ENCODE measurements at regions not wholly inside any gene's neighbourhood (a gene's known extent, or its start where the extent isn't known, plus 50 kb on each side); places are given as distances from the start of the nearest gene placed in this dataset.

DNA sequence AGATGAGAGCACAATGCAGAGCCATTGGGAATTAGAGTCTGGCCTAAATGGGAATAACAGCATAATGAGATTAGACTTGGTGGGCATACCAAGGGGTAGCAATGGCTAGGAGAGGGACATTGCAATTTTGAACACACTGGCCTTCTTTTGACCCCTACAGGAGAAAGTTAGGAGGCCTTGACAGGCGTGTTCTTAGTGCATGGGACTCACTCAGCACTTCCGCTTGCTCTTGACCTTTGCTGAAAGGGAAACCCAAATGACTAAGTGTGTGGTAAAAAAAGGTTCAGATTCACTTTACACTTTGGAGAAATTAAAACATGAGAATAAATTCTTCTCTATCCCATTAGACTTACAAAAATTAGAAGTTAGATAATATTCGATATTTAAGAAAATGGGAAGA lies 317.4 kb downstream of the DIPK2A start:
- DNase-seq (no peak), ATAC-seq (no peak)
- H3K27me3 ChIP-seq, result no peaks in the 10 kb centered on the region
- H3K9me3 ChIP-seq, result peaks cover 0 to 7% of the 10 kb centered on the region in 2 donors
- H3K4me1 ChIP-seq, result no peaks in the 10 kb centered on the region
- H3K4me3 ChIP-seq, result no peak overlapping the region
- no peaks in the 10 kb centered on the region for H3K36me3 ChIP-seq
- TF ChIP-seq CTCF (IDR thresholded peaks at IDR 0.05), result no peak
- intact Hi-C loops (cut with DNase I), result no loop called here
- H3K27ac ChIP-seq, result no peak overlapping the region

- TF ChIP-seq CTCF (IDR thresholded peaks at IDR 0.05), result no peak
- intact Hi-C loops (cut with DNase I), result no loop called here
- no peaks in the 10 kb centered on the region for H3K4me1 ChIP-seq
- H3K27ac ChIP-seq, result no peak overlapping the region
- no peaks in the 10 kb centered on the region for H3K36me3 ChIP-seq
- no peak for DNase-seq
- H3K9me3 ChIP-seq, result peaks cover 0 to 7% of the 10 kb centered on the region in 2 donors
- H3K27me3 ChIP-seq, result no peaks in the 10 kb centered on the region
- ATAC-seq, result no peak
- H3K4me3 ChIP-seq, result no peak overlapping the region
These were observed 323.3 kb downstream of the DIPK2A start for GRCh38 chr3:144294659-144295538.

DNA sequence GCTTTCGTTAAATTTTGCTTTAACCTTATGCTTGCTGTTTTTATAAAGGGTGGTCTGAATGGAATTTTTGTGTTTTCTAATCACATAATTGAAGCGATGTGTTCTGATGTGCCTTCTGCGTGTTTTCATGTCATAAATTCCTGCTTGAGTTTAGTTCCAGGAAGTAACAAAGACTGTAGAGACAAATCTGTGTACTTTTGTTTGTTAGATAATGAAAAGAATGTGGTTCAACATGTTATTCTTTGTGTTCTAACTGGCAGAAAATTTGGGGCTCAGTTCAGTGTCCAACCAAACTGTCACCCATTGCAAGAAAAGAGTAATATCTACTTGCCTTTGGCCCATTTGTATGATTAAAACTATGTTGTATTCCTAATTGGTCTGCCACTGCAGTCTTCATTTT lies 324.0 kb downstream of the DIPK2A start:
- TF ChIP-seq CTCF (IDR thresholded peaks at IDR 0.05), result no peak
- peaks cover 0 to 7% of the 10 kb centered on the region in 2 donors for H3K9me3 ChIP-seq
- no peak overlapping the region for H3K27ac ChIP-seq
- no peak overlapping the region for H3K4me3 ChIP-seq
- no peaks in the 10 kb centered on the region for H3K4me1 ChIP-seq
- intact Hi-C loops (cut with DNase I), result no loop called here
- ATAC-seq (no peak), DNase-seq (no peak)
- H3K27me3 ChIP-seq, result no peaks in the 10 kb centered on the region
- H3K36me3 ChIP-seq, result no peaks in the 10 kb centered on the region

DNA sequence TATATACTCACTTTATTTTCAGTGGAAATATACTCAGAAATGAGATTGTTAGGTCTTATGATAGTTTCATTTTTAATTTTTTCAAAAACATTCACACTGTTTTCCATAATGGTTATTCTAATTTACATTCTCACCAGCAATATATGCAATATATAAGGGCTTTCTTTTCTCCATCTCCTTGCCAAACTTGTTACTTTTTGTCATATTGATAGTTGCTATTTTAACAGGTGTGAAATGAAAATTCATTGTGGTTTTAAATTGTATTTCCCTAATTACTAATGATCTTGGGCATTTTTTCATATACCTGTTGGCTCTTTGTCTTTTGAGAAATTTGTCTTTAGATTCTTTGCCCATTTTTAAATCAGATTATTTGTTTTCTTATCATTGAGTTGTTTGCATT lies 325.2 kb downstream of the DIPK2A start:
- Histone ChIP-seq H3K27me3 (no peaks in the 10 kb centered on the region), H3K4me1 (no peaks in the 10 kb centered on the region), H3K9me3 (peaks cover 0 to 2% of the 10 kb centered on the region in 2 donors), H3K36me3 (no peaks in the 10 kb centered on the region), H3K27ac (no peak overlapping the region), H3K4me3 (no peak overlapping the region)
- no peak for TF ChIP-seq CTCF (IDR thresholded peaks at IDR 0.05)
- no peak for ATAC-seq
- intact Hi-C loops (cut with DNase I), result no loop called here
- no peak for DNase-seq

DNA sequence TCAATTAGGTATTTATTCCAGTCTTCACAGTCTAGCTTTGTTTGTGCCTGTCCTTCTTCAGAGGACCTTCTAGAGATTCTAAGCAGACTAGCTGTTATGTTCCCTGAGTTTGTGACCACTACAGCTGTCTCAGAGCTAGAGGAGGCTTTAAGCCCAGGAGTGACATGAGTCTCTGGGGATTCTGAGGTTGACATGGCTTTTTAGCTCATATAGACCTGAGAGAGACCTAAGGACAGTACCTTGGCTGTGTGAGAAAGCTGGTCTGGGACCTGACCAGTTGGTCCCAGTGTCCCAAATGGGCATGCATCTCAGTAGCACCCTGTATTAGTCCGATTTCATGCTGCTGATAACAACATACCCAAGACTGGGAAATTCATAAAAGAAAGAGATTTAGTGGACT lies 330.2 kb downstream of the DIPK2A start:
- ATAC-seq (no peak), DNase-seq (no peak)
- H3K9me3 ChIP-seq, result peaks cover 0 to 14% of the 10 kb centered on the region in 2 donors
- H3K27ac ChIP-seq, result no peak overlapping the region
- H3K4me3 ChIP-seq, result no peak overlapping the region
- intact Hi-C loops (cut with DNase I), result no loop called here
- no peak for TF ChIP-seq CTCF (IDR thresholded peaks at IDR 0.05)
- no peaks in the 10 kb centered on the region for H3K4me1 ChIP-seq
- H3K27me3 ChIP-seq, result no peaks in the 10 kb centered on the region
- H3K36me3 ChIP-seq, result no peaks in the 10 kb centered on the region

All from left lung (tissue), 4 donors.